Activated gamma-delta T cell treated with anti-CD3 and anti-CD28 coated beads, Interleukin-2, amount 50 U/mL, for 16 hours (primary cell): ENCODE measurements at regions not wholly inside any gene's neighbourhood (a gene's known extent, or its start where the extent isn't known, plus 50 kb on each side); places are given as distances from the start of the nearest gene placed in this dataset.
"Not testable (repeated sequence)": the region's sequence is repeated elsewhere in the genome, so short reads cannot be mapped to it uniquely, and the experiment has no call there.

Source experiments
- DNase-seq: peaks from one replicate; pipeline ENCODE4 v3.0.0-alpha.2; 2020; ENCODE audit warnings: low read depth

GRCh38 chr11:25515576-25515975 is 816.4 kb upstream of the ANO3 start:
- no peak for DNase-seq

DNA sequence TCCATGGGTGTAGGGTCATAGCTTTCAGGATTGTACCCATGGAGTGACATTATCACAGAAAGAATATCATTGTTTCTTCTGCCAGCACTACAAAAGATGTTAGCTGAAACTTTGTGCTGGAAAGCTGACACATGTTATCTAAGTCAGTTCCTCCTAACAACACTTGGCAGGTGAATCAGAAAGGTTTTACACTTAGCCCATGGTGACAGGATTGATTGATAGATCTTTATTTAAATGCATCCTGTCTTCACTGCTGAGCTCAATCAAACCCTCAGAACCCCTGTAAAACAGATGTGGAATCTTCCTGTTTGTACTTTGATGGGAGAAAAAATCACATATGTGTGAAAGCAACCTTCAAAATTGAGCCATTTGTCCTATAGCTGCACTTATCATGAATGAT is 811.5 kb upstream of the ANO3 start:
- no peak for DNase-seq

DNA sequence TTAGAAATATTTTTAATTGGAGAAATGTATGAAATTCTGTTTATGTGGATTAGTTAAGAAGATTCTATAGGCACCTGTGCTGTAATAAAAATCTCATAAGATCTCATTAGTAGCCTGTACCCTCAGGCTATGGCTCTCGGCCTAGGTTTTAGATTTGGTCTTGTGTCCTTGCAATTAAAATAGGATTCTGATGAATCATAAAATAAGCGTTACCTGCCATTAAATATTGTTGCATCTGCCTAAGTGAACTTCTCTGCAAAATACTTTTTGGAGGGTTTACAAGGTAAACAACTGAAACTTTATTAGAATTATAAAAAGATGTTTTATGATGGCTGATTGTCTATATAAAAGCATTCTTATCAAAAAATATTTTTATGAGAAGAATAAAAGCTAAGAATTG is 804.1 kb upstream of the ANO3 start:
- no peak for DNase-seq

- DNase-seq = no peak
These were observed 802.4 kb upstream of the ANO3 start for GRCh38 chr11:25529572-25529971.

- no peak for DNase-seq
These were observed 796.3 kb upstream of the ANO3 start for GRCh38 chr11:25535467-25536272.

GRCh38 chr11:25536289-25536688 is 795.6 kb upstream of the ANO3 start:
- DNase-seq = no peak

DNA sequence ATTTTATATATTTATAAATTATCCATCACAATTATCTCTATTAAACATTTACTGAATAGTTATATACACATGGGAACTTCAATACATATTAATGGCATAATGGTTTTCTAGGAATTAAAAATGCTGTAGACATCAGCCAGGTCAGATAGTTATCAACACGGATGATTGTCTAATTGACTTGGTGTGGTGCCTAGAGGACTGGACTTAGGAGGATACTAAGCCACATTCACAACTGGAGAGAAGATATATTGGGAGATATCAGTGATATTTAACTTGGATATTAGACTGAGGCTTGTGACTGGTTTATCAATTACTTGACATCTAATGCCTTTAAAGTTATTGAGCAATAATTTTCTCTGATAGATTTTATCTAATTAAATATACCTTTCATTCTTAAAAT is 794.5 kb upstream of the ANO3 start:
- no peak for DNase-seq

GRCh38 chr11:25547292-25547691 is 784.6 kb upstream of the ANO3 start:
- no peak for DNase-seq

DNA sequence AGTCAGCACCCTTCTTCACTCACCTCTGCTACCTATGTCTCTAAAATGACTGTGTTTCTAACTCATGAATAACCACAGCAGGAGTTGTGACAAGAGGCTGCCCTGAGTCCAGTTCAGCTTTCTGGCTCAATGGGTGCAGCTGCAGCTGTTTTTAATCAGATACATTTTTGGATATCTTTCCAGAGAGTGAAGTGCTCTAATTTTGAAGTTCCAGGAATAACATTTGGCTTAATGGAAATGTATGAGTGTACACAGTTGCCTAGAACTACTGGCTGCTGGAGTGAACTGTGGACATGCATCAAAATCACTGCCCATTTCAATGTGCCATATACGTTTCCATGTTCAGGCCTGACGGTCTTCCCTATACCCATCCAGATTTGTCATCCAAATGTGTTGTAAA is 769.5 kb upstream of the ANO3 start:
- no peak for DNase-seq

DNA sequence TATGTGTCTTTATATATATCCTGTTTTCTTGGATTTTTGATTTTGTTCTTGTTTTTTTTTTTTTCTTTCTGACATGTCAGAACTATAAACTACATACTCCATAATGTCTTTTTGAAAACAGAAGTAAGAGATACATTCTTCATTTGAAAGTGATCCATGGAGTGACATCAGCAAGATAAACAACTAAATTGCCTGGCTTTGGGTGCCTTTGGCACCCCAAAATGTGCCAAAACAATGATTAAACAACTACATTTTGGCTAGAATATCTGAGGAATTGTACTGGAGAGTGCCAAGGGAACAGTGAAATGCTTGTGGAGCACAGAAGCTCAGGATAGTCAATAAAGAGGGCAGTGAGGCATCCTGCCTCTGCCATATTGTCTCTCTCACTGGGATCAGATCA is 766.1 kb upstream of the ANO3 start:
- DNase-seq = no peak

DNA sequence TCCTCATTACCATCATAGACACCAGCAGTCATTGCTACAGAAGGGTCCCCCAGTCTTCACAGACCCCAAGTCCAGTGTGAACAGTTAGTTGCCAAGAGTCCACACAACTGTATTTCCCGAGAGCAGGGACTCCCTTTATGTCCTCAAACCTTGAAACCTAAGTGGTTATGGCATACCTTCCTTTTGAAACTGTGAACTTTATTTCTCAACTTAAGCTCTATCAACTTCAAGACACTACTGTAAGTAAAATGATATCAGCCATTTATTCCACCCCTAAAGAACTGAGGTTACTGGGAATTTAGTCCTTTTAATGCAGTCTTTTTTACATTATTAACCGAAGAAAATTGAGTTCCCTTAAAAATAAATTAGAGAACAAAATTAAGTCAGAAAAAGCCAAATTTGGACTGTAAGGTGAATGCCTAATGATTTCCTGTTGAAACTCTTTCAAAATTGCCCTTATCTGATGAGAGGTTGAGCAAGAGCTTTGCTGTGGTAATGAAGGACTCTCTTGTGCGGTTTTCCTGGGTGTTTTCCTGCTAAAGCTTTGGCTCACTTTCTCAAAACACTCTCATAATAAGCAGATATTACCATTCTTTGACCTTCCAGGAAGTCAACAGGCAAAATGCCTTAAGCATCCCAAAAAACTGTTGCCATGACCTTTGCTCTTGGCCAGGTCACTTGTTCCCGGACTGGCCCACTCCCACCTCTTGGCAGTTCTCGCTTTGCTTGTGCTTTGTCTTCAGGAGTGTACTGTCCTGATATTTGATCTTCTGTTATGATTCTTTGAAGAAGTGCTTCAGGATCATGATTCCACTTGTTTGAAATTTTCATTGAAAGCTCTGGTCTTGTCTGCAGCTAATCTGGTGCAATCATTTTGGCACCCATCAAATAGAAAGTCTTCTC is 765.4 kb upstream of the ANO3 start:
- DNase-seq = no peak

DNA sequence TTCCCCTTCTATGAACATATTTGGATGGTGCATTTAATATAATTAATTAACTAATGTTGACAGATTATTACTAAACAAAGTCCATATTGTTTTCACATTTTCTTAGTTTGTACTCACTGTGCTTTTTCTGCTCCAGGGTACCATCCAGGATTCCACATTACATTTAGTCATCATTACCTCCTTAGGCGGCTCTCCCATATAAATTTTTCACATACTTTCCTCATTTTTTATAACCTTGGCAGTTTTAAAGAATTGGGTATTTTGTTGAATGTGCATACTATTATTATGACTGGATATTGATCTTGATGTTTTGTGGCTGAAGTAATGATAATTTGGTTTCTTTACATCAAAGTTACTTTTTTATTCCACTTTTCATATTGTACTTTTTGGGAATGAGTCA is 755.6 kb upstream of the ANO3 start:
- DNase-seq = no peak

DNA sequence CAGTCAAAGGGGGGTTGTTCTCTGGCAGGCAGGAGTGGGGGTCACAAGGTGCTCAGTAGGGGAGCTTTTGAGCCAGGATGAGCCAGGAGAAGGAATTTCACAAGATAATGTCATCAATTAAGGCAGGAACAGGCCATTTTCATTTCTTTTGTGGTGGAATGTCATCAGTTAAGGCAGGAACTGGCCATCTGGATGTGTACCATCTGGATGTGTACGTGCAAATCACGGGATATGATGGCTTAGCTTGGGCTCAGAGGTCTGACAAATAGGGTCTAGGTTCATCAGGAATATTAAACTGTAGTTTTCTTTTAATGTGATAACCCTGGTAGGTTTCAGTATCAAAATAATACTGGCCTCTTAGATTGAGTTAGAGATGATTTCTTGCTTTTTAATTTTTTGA is 752.4 kb upstream of the ANO3 start:
- not testable (repeated sequence) for DNase-seq

- DNase-seq = no peak
These were observed 748.3 kb upstream of the ANO3 start for GRCh38 chr11:25583596-25583995.

DNA sequence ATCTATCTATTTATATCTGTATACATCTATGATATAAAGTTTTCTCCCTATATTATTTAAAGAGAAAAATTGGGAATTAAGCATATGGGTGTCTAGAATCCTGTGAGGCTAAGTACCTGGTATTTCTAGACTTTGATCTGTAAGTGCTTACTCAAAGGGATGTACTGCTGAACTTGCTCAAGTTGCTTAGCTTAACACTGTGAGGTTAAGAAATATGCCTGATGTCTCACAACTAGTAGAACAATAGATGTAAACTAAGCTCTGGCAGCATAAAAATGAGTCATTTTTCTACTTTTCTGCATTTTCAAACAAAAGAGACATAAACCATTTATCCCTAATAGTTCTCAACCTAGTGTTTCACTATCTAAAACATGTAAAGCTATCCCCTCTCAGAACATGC is 744.4 kb upstream of the ANO3 start:
- DNase-seq = no peak

DNA sequence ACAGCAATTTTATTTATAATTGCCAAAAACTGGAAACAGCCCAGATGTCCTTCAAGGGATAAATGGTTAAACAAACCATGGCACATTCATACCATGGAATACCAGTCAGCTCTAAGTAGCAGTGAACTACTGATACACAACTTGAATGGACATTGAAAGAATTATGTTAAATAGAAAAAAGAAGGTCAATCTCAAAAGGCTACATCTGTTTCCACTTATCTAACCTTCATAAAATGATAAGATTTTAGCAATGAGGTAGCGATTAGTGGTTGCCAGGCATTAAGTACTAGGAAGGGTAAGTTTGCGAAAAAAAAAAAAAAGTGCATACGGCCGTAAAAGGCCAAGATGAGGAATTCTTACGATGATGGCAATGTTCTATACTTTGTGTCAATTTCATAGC is 738.7 kb upstream of the ANO3 start:
- no peak for DNase-seq

GRCh38 chr11:25596701-25597100 is 735.2 kb upstream of the ANO3 start:
- no peak for DNase-seq

- no peak for DNase-seq
These were observed 734.2 kb upstream of the ANO3 start for GRCh38 chr11:25597696-25598095.

- no peak for DNase-seq
These were observed 729.8 kb upstream of the ANO3 start for GRCh38 chr11:25602149-25602548.

GRCh38 chr11:25602959-25603358 is 729.0 kb upstream of the ANO3 start:
- DNase-seq = no peak

GRCh38 chr11:25612806-25613205 is 719.1 kb upstream of the ANO3 start:
- no peak for DNase-seq

GRCh38 chr11:25613451-25613850 is 718.5 kb upstream of the ANO3 start:
- no peak for DNase-seq

GRCh38 chr11:25613865-25614264 is 718.1 kb upstream of the ANO3 start:
- DNase-seq = no peak
